ENCODE measurements at regions not wholly inside any gene's neighbourhood (a gene's known extent, or its start where the extent isn't known, plus 50 kb on each side); places are given as distances from the start of the nearest gene placed in this dataset.

DNA sequence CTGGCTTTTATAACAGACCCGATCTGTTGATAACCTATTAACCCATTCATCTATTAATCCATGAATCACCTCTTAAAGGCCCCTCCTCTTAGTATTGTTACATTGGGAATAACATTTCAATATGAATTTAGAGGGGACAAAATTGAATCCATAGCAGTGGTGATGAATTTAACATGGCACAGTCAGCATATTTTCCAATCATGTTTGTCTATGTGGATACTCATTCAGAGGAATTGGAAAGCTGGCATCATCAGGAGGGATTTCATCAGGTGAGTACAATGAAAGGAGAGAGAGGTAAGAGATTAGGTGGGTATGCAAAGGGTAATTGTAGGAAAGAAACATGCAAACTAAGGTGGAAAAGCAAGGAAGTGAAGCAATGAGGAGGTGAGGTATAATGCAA is 59.6 kb upstream of the FOXN2 start:
- H3K4me3 ChIP-seq (ENCODE audit: insufficient read depth, low read length), result no peak overlapping the region
- no peaks in the 10 kb centered on the region for H3K79me2 ChIP-seq (ENCODE audit: insufficient read depth, low read length)
- H3K9me3 ChIP-seq (ENCODE audit: low read depth, low read length), result no peaks in the 10 kb centered on the region
- no peak for TF ChIP-seq CTCF (IDR thresholded peaks at IDR 0.05; ENCODE audit: extremely low read depth, low read depth, low read length)
- H2AFZ ChIP-seq (ENCODE audit: low read length), result no peak overlapping the region
- H3K27ac ChIP-seq (ENCODE audit: low read depth, low read length), result no peak overlapping the region
- H3K4me2 ChIP-seq (ENCODE audit: insufficient read depth, low read length), result no peak overlapping the region
- H3K27me3 ChIP-seq (ENCODE audit: insufficient read depth, low read length), result no peaks in the 10 kb centered on the region
- no peaks in the 10 kb centered on the region for H4K20me1 ChIP-seq (ENCODE audit: insufficient read depth, low read length)
- peaks cover 7% of the 10 kb centered on the region for H3K4me1 ChIP-seq (ENCODE audit: insufficient read depth, low read length)
- no peaks in the 10 kb centered on the region for H3K36me3 ChIP-seq (ENCODE audit: insufficient read depth, low read length)
- DNase-seq (ENCODE audit: insufficient read length, low spot score, missing footprints), result no peak

- Histone ChIP-seq H4K20me1 (ENCODE audit: insufficient read depth, low read length) (no peaks in the 10 kb centered on the region), H3K27me3 (ENCODE audit: insufficient read depth, low read length) (peaks cover 3% of the 10 kb centered on the region), H2AFZ (ENCODE audit: low read length) (no peak overlapping the region), H3K36me3 (ENCODE audit: insufficient read depth, low read length) (no peaks in the 10 kb centered on the region), H3K4me3 (ENCODE audit: insufficient read depth, low read length) (no peak overlapping the region), H3K79me2 (ENCODE audit: insufficient read depth, low read length) (no peaks in the 10 kb centered on the region), H3K4me1 (ENCODE audit: insufficient read depth, low read length) (no peaks in the 10 kb centered on the region), H3K27ac (ENCODE audit: low read depth, low read length) (no peak overlapping the region), H3K9me3 (ENCODE audit: low read depth, low read length) (no peaks in the 10 kb centered on the region), H3K4me2 (ENCODE audit: insufficient read depth, low read length) (no peak overlapping the region)
- DNase-seq (ENCODE audit: insufficient read length, low spot score, missing footprints), result no peak
- TF ChIP-seq CTCF (IDR thresholded peaks at IDR 0.05; ENCODE audit: extremely low read depth, low read depth, low read length), result no peak
Observed at GRCh38 chr2:48257456-48257855, 57.0 kb upstream of the FOXN2 start.

GRCh38 chr2:48258481-48259149 is 55.9 kb upstream of the FOXN2 start:
- Histone ChIP-seq H3K4me3 (ENCODE audit: insufficient read depth, low read length) (no peak overlapping the region), H3K36me3 (ENCODE audit: insufficient read depth, low read length) (no peaks in the 10 kb centered on the region), H4K20me1 (ENCODE audit: insufficient read depth, low read length) (no peaks in the 10 kb centered on the region), H3K79me2 (ENCODE audit: insufficient read depth, low read length) (no peaks in the 10 kb centered on the region), H3K4me2 (ENCODE audit: insufficient read depth, low read length) (no peak overlapping the region), H3K27ac (ENCODE audit: low read depth, low read length) (no peak overlapping the region), H3K9me3 (ENCODE audit: low read depth, low read length) (no peaks in the 10 kb centered on the region), H3K4me1 (ENCODE audit: insufficient read depth, low read length) (no peaks in the 10 kb centered on the region), H2AFZ (ENCODE audit: low read length) (no peak overlapping the region), H3K27me3 (ENCODE audit: insufficient read depth, low read length) (peaks cover 6% of the 10 kb centered on the region)
- TF ChIP-seq CTCF (IDR thresholded peaks at IDR 0.05; ENCODE audit: extremely low read depth, low read depth, low read length), result no peak
- no peak for DNase-seq (ENCODE audit: insufficient read length, low spot score, missing footprints)

DNA sequence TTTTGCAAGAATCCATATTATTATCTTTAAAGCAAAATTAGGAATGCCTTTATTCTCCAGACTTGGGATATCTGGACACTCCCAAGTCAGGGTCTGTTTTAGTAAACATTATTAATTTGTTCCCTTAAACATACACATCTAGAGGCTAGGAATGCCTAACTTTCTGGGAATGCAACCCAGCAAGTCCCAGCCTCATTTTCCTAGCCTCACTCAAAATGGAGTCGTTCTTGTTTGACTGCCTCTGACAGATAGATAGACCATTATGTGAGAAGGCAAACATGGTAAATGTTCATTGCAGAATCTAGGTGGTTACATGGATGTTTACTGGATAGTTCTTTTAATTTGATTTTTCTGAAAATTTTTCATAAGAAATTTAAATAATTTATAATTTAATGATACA is 54.7 kb upstream of the FOXN2 start:
- DNase-seq (ENCODE audit: insufficient read length, low spot score, missing footprints), result no peak
- no peak overlapping the region for H3K4me2 ChIP-seq (ENCODE audit: insufficient read depth, low read length)
- no peaks in the 10 kb centered on the region for H3K36me3 ChIP-seq (ENCODE audit: insufficient read depth, low read length)
- no peaks in the 10 kb centered on the region for H3K9me3 ChIP-seq (ENCODE audit: low read depth, low read length)
- no peak overlapping the region for H3K27ac ChIP-seq (ENCODE audit: low read depth, low read length)
- H3K4me3 ChIP-seq (ENCODE audit: insufficient read depth, low read length), result no peak overlapping the region
- H3K4me1 ChIP-seq (ENCODE audit: insufficient read depth, low read length), result no peaks in the 10 kb centered on the region
- H4K20me1 ChIP-seq (ENCODE audit: insufficient read depth, low read length), result no peaks in the 10 kb centered on the region
- no peak for TF ChIP-seq CTCF (IDR thresholded peaks at IDR 0.05; ENCODE audit: extremely low read depth, low read depth, low read length)
- no peaks in the 10 kb centered on the region for H3K79me2 ChIP-seq (ENCODE audit: insufficient read depth, low read length)
- H3K27me3 ChIP-seq (ENCODE audit: insufficient read depth, low read length), result peaks cover 6% of the 10 kb centered on the region
- no peak overlapping the region for H2AFZ ChIP-seq (ENCODE audit: low read length)

All from osteoblast (primary cell).